GM12864 (cell line): ENCODE measurements at regions not wholly inside any gene's neighbourhood (a gene's known extent, or its start where the extent isn't known, plus 50 kb on each side); places are given as distances from the start of the nearest gene placed in this dataset.

Source experiments
- DNase-seq: peaks from one replicate; pipeline ENCODE4 v3.0.0-alpha.2; 2011; ENCODE audit warnings: low read depth
- H3K4me3 ChIP-seq: 2 replicates; pipeline ENCODE4 v1.5.1; 2011; ENCODE audit warnings: mild to moderate bottlenecking, low read depth, low read length, control low read depth
- CTCF ChIP-seq: IDR thresholded peaks from 2 replicates; pipeline ENCODE4 v1.5.1; 2011; ENCODE audit warnings: low read depth, mild to moderate bottlenecking, moderate library complexity, low read length, control low read depth, inconsistent platforms; ENCODE audit errors: missing control alignments

GRCh38 chr2:122447237-122447636, 691.8 kb downstream of the TSN start:
- TF ChIP-seq CTCF, result no peak
- no peak for DNase-seq
- H3K4me3 ChIP-seq, result no peak overlapping the region

- no peak for DNase-seq
Observed at GRCh38 chr2:122451040-122451439, 695.6 kb downstream of the TSN start.

GRCh38 chr2:122451697-122452096, 696.2 kb downstream of the TSN start:
- DNase-seq, result no peak
- TF ChIP-seq CTCF, result no peak
- no peak overlapping the region for H3K4me3 ChIP-seq

More at GRCh38 chr2:122451040-122451439, 695.6 kb downstream of the TSN start:
- no peak overlapping the region for H3K4me3 ChIP-seq
- TF ChIP-seq CTCF, result peak; percentile 67

- DNase-seq, result no peak
- no peak for TF ChIP-seq CTCF
- H3K4me3 ChIP-seq, result no peak overlapping the region
Observed at GRCh38 chr2:122469147-122469546, 713.7 kb downstream of the TSN start.

GRCh38 chr2:122471753-122472152, 716.3 kb downstream of the TSN start:
- no peak overlapping the region for H3K4me3 ChIP-seq
- no peak for TF ChIP-seq CTCF
- no peak for DNase-seq

GRCh38 chr2:122478117-122478516, 722.7 kb downstream of the TSN start:
- no peak for TF ChIP-seq CTCF
- H3K4me3 ChIP-seq, result no peak overlapping the region
- DNase-seq, result no peak

GRCh38 chr2:122478771-122479170, 723.3 kb downstream of the TSN start:
- no peak overlapping the region for H3K4me3 ChIP-seq
- no peak for TF ChIP-seq CTCF
- no peak for DNase-seq
